NCI-H748 (cell line): ENCODE measurements at regions not wholly inside any gene's neighbourhood (a gene's known extent, or its start where the extent isn't known, plus 50 kb on each side); places are given as distances from the start of the nearest gene placed in this dataset.

Experiments used
- DNase-seq: peaks from one replicate; lab custom pipeline; 2025; ENCODE audit not compliant: unreplicated experiment; lab: John Stamatoyannopoulos, UW

GRCh38 chrX:151476604-151477303, 79.7 kb downstream of the VMA21 start:
- no peak for DNase-seq

DNA sequence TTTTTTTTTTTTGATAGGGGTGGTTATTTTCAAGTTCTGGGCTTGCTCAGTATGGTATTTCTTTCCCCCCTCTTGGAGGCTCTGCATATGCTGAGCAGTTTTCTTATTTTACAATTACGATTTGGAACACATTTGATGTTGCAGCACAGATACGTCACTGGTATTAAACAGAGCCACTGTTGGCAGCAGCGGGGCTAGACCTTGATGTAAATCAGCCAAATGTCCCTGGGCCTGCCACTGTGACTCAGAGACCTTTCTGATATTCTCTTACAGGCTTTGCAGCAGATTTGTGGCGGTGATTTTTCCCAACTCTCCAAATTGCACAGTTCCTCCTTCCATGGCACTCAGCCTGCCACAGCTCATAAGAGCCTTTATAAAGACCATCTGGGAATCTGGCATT, 81.1 kb downstream of the VMA21 start:
- no peak for DNase-seq

DNA sequence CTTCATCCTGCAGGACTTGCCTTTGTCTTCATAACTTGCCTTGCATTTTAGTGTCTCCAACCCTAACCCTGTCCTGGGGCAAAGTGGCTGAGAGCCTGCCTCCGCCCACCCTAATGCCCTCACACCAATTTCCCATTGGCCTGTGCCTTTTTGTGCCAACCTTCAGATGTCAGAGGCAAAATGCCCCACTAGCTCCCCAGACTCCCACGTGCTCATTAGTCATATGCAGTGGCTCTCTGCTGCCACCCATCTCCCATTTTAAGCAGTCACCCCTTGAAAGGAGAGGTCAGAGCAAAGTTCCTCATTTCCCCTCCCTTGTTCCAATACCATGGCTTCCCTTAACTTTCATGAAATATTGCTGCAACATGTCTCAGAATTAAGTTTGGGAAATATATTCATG, 74.8 kb upstream of the PASD1 start:
- peak; percentile 1 for DNase-seq

- peak; percentile 24 for DNase-seq
Measured at GRCh38 chrX:151505796-151506195, 57.7 kb upstream of the PASD1 start.

DNA sequence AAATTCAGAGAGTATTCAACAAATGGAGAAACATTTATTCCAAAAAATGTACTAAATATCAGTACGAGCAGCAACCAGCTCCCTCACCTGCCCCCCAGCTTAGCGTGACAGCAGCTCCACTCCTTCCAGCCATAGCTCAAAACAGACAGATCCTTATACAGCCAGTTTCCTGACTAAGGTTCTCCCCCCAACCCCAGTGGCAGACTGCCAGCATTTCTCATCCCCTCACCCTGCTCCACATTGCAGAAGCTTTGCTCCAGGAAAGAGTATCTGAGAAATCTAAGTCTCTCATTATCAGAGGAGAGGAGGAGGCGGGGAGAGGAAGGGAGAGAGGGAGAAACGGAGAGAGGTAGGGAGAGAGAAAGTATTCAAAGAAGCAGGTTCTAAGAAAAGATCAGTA, 53.3 kb upstream of the PASD1 start:
- no peak for DNase-seq

DNA sequence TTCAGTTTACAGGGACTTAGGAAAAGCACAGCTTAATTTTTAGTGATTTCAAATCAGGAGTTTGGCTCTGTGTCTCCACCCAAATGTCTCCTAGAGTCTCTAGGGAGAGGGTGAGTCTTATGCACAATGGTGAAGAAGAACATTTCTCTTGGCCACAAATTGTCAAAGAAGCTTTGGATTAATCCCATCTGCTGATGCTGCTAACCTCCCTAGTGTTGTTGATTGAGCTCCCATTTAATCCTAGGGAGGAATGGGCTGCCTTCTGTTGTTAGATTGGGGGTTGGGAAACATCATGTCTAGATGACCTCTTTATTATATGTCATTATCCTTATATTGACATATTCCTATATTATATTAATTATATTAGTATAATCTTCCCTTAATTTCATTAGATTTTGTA, 50.0 kb upstream of the PASD1 start:
- no peak for DNase-seq
